Stimulated activated CD4-positive, alpha-beta T cell treated with anti-CD3 and anti-CD28 coated beads, Interleukin-1b, Interleukin-23, amount 100 ng/mL, for 1 hour (primary cell): ENCODE measurements at regions not wholly inside any gene's neighbourhood (a gene's known extent, or its start where the extent isn't known, plus 50 kb on each side); places are given as distances from the start of the nearest gene placed in this dataset.
"Not testable (repeated sequence)": the region's sequence is repeated elsewhere in the genome, so short reads cannot be mapped to it uniquely, and the experiment has no call there.

Source experiments
- DNase-seq, 2 donors: peaks; one replicate each; pipeline ENCODE4 v3.0.0-alpha.2; 2020; ENCODE audit warnings: low read depth in 2 of 2

GRCh38 chr12:41680155-41680554 lies 464.5 kb downstream of the GXYLT1 start:
- DNase-seq, result no peak

DNA sequence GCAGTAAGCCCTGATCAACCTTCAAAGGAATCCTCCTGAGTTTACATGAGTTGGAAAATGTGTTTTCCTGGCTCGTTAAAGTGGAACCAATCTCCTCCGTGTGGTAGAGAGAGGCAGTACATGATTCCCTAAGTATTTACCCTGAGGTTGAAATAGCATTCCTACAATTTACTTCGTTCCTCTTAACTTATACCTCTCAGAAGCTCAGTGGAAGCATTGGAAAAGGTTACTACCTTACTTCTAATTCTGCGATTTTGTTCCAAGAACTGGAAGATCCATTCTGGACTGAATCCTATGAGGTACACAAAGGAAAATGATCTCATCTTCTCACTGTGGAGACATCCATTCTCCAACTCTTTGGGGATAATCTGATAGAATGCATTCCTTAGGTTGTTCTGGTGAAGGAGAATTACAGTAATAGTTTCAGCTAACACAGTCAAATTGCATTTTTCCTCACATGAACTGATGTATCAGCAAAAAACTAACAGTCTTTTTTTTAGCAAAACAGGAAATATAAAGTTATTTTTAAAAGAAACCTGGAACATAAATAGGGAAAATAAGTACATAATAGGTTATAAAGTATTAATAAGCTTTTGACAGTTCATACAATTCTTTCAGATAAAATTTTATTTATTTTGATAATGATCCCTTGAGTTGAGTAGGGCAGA lies 475.6 kb downstream of the PDZRN4 start:
- no peak for DNase-seq

GRCh38 chr12:41661141-41661765 lies 473.1 kb downstream of the PDZRN4 start:
- no peak for DNase-seq

GRCh38 chr12:41656454-41656853 lies 468.3 kb downstream of the PDZRN4 start:
- DNase-seq, result no peak

- no peak for DNase-seq
Measured at GRCh38 chr12:41653386-41654326, 465.5 kb downstream of the PDZRN4 start.

DNA sequence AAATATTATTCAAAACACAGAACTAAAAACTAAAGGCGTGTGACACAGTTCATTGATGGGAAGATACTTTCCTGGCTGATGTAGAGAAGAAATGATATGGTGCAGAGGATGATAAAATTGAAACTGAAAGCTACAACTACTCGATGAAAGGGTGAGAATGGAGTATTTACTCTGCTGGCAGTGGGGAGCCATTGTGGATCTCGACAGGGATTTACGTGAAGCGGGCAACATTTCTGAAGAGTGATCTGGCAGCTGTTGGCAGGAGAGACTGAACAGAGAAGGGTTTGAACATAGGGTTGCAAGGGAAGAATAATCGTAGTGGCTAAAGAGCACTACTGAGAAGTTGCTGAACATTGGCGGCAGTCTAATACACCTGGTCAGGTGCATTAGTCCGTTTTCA lies 464.9 kb downstream of the PDZRN4 start:
- no peak for DNase-seq

- DNase-seq, result no peak
Measured at GRCh38 chr12:41645624-41646023, 457.5 kb downstream of the PDZRN4 start.

- not testable (repeated sequence) for DNase-seq
Measured at GRCh38 chr12:41642808-41643207, 454.7 kb downstream of the PDZRN4 start.

- no peak for DNase-seq
Measured at GRCh38 chr12:41636653-41637052, 448.5 kb downstream of the PDZRN4 start.

GRCh38 chr12:41635626-41636364 lies 447.7 kb downstream of the PDZRN4 start:
- DNase-seq, result no peak

- DNase-seq, result no peak
Measured at GRCh38 chr12:41634091-41634490, 446.0 kb downstream of the PDZRN4 start.

- DNase-seq, result no peak
Measured at GRCh38 chr12:41629611-41630010, 441.5 kb downstream of the PDZRN4 start.

DNA sequence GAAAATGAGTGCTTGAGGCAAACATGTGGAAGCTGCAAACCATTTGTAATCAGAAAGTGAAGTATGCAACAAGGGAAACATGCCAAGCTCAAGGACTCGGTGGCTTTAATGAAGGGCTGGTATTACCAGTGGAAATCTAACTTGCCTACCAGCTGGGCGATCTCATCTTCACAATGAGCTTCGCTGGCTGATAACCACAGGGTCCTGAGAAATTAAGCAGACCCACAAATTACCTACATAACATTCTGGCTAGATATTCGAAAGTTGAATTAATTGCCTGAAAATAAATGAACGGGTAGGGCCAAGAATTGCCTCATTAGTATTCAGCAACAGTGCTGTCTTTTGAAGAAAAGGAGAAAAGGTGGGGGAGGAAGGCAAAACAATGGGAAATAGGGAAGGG lies 439.4 kb downstream of the PDZRN4 start:
- no peak for DNase-seq

DNA sequence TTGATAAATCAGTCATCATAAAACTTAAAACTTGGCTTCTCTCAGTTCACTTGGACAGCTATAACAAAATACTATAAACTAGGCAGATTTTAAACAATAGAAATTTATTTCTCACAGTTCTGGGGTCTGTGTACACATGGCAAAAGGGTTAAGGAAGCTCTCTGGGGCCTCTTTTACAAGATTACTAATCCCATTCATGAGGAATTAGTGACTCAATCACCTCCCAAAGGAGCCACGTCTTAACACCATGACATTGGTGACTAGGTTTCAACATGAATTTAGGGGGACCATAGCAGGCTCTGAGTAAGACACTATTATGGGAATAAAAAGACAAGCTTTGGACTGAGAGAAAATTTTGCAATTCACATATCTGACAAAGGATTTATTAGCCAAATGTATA lies 436.5 kb downstream of the PDZRN4 start:
- no peak for DNase-seq
